Gastrocnemius medialis (tissue), 4 donors: ENCODE measurements at regions not wholly inside any gene's neighbourhood (a gene's known extent, or its start where the extent isn't known, plus 50 kb on each side); places are given as distances from the start of the nearest gene placed in this dataset.

ENCODE experiments used
- ATAC-seq, 2 donors: fragments of 150-250 bp; one replicate each; pipeline ENCODE4 v1.9.1; 2016
- DNase-seq, 2 donors: peaks; one replicate each; pipeline ENCODE4 v3.0.0-alpha.2; 2019
- H3K27ac ChIP-seq, 4 donors: fragments of 200-600 bp; sonication (generic); 1 replicate in 1 of 4; 2 replicates in 3 of 4; pipeline ENCODE4 v1.5.1; 2016 to 2018; ENCODE audit warnings: mild to moderate bottlenecking in 2 of 4, moderate library complexity in 1 of 4
- H3K27me3 ChIP-seq, 3 donors: fragments of 200-600 bp; sonication (generic) in 2 of 3; 1 replicate in 1 of 3; 2 replicates in 2 of 3; pipeline versions ENCODE4 v1.5.1 to v1.6.0; 2016 to 2019; ENCODE audit warnings: mild to moderate bottlenecking in 1 of 3, moderate library complexity in 1 of 3
- H3K36me3 ChIP-seq, 2 donors: fragments of 200-600 bp; sonication (generic) in 1 of 2; one replicate each; pipeline ENCODE4 v1.5.1; 2017 to 2018
- H3K4me1 ChIP-seq, 2 donors: fragments of 200-600 bp; sonication (generic) in 1 of 2; one replicate each; pipeline ENCODE4 v1.5.1; 2016 to 2017; ENCODE audit warnings: mild to moderate bottlenecking in 2 of 2
- H3K4me3 ChIP-seq, 4 donors: fragments of 200-600 bp; sonication (generic) in 3 of 4; 1 replicate in 1 of 4; 2 replicates in 3 of 4; pipeline ENCODE4 v1.5.1; 2016 to 2019; ENCODE audit warnings: mild to moderate bottlenecking in 2 of 4
- H3K9me3 ChIP-seq, 3 donors: fragments of 200-600 bp; sonication (generic) in 2 of 3; 1 replicate in 1 of 3; 2 replicates in 2 of 3; pipeline ENCODE4 v1.5.1; 2016 to 2019
- POLR2A ChIP-seq, 2 donors: fragments of 450-650 bp; IDR thresholded peaks; one replicate each; pipeline ENCODE4 v1.6.1; 2017; ENCODE audit warnings: antibody characterized with exemption in 2 of 2, mild to moderate bottlenecking in 2 of 2, moderate library complexity in 2 of 2
- in situ Hi-C, 4 donors: fragments of 200-750 bp; cut with MboI; loops; one replicate each; pipeline versions ENCODE4 v1.15.0 to v1.8.0; 2017; ENCODE audit warnings: low sequenced_read_pairs in 4 of 4
- intact Hi-C: fragments of 100-400 bp; cut with DNase I; formaldehyde crosslinking; loops from one replicate; pipeline ENCODE4 v1.15.1; 2023; ENCODE audit warnings: low total_unique reads
- TF ChIP-seq, protein P1 (sequence below), 5 experiments: fragments of 450-650 bp in 3 of 5; fragments of 200-600 bp in 2 of 5; sonication (generic) in 2 of 5; IDR thresholded peaks in 4 of 5; conservative IDR thresholded peaks in 1 of 5; 1 replicate in 4 of 5; 2 replicates in 1 of 5; pipeline ENCODE4 v1.5.1; 2016 to 2019; ENCODE audit warnings: antibody characterized with exemption in 5 of 5, mild to moderate bottlenecking in 3 of 5, moderate library complexity in 3 of 5

DNA sequence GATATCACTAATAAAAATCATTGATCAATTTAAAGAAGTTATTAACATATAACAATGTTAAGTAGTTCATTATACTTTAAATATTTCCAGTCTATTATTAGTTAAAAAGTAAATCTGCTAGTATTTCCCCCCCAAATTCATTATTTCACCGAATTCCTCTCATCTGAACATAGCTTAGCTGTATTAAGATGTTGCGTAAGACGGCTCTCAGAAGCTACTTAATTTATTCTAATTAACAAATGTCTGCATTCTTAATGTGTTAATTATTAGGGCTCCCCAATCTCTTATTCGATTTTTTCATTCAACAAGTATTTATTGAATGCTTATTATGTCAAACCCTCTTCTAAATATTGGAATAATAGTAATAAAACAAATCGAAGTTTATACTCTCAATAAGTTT, 290.7 kb downstream of the TRIML1 start:
- no peak overlapping the region for H3K4me3 ChIP-seq
- ATAC-seq = no peak
- DNase-seq = no peak
- H3K36me3 ChIP-seq = no peaks in the 10 kb centered on the region
- H3K27ac ChIP-seq = no peak overlapping the region
- H3K4me1 ChIP-seq = no peaks in the 10 kb centered on the region
- H3K27me3 ChIP-seq = no peaks in the 10 kb centered on the region
- in situ Hi-C loops (no loop called here), intact Hi-C loops (no loop called here)
- TF ChIP-seq, protein P1, sequence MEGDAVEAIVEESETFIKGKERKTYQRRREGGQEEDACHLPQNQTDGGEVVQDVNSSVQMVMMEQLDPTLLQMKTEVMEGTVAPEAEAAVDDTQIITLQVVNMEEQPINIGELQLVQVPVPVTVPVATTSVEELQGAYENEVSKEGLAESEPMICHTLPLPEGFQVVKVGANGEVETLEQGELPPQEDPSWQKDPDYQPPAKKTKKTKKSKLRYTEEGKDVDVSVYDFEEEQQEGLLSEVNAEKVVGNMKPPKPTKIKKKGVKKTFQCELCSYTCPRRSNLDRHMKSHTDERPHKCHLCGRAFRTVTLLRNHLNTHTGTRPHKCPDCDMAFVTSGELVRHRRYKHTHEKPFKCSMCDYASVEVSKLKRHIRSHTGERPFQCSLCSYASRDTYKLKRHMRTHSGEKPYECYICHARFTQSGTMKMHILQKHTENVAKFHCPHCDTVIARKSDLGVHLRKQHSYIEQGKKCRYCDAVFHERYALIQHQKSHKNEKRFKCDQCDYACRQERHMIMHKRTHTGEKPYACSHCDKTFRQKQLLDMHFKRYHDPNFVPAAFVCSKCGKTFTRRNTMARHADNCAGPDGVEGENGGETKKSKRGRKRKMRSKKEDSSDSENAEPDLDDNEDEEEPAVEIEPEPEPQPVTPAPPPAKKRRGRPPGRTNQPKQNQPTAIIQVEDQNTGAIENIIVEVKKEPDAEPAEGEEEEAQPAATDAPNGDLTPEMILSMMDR (IDR thresholded peaks at IDR 0.05 in 4 of 5, conservative IDR thresholded peaks at IDR 0.05 in 1 of 5) = no peak
- no peak for TF ChIP-seq POLR2A (IDR thresholded peaks at IDR 0.05)
- no peaks in the 10 kb centered on the region for H3K9me3 ChIP-seq

DNA sequence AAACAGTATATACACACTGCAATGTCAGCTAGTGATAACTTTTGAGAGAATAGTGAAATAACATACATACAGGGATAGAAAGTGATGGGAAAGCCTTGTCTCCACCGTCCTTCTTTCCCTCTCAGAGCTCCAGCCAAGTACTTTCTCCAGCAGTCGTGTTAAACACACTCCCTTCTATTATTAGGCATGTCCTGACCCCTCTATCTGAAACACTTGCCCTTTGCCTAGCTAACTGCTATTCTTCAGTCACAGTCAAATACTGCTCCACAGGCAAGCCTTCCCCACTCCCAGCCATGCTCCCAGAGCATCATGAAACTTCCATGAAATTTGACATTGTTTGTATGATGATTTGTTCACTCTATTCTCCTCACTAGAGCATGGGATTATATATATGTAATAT, 291.1 kb downstream of the TRIML1 start:
- Histone ChIP-seq H3K4me3 (no peak overlapping the region), H3K27me3 (no peaks in the 10 kb centered on the region), H3K36me3 (no peaks in the 10 kb centered on the region), H3K4me1 (no peaks in the 10 kb centered on the region), H3K27ac (no peak overlapping the region), H3K9me3 (no peaks in the 10 kb centered on the region)
- no peak for DNase-seq
- intact Hi-C loops (no loop called here), in situ Hi-C loops (no loop called here)
- no peak for ATAC-seq
- TF ChIP-seq, protein P1 (IDR thresholded peaks at IDR 0.05 in 4 of 5, conservative IDR thresholded peaks at IDR 0.05 in 1 of 5) = no peak
- no peak for TF ChIP-seq POLR2A (IDR thresholded peaks at IDR 0.05)

DNA sequence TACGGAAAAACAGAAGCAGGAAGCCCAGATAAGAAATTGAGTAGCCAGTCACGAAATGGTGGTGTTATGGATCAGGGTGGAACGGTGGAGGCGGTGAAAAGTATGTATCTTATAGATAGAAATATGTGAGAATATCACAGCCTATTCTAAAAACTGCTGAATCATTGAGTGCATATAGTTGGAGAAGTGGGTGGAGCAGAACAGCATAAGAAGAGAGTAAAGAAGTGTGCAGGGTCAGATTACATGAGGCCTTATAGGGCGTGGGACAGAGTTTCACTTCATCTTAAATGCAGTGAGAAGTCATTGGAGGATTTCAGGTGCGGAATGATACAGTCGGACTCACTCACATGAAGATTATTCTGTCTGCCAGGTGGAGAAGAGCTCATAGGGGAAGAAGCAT, 293.1 kb downstream of the TRIML1 start:
- DNase-seq = no peak
- intact Hi-C loops (no loop called here), in situ Hi-C loops (no loop called here)
- ATAC-seq = no peak
- Histone ChIP-seq H3K4me3 (no peak overlapping the region), H3K27ac (no peak overlapping the region), H3K4me1 (no peaks in the 10 kb centered on the region), H3K27me3 (no peaks in the 10 kb centered on the region), H3K9me3 (no peaks in the 10 kb centered on the region), H3K36me3 (no peaks in the 10 kb centered on the region)
- TF ChIP-seq POLR2A (IDR thresholded peaks at IDR 0.05) = no peak
- TF ChIP-seq, protein P1 (IDR thresholded peaks at IDR 0.05 in 4 of 5, conservative IDR thresholded peaks at IDR 0.05 in 1 of 5) = no peak

DNA sequence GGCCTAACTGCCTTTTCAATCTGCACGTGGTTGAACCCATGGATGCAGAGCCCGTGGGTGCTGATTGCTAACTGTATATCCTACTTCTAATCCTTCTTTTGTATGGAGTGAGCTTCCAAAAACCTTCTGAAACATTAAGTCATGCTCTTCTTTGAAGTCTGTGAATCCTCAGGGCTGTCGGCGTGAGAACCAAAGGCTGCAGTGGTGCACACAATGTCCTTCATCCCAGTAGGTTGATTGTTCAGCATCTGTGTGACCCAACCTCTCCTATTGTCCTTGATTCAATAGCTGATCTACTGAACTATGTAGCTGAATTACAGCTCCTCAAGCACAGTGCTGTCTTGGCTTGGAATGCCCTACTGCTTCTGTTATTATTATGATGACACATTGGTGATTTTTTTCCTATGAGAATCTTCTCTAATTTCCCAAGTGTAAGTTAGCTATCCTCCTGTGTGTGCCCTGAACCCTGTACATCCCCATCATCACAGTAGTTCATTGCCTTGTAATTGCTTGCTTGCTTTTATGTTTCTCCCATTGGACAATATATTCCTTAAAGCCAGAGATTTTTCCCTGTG, 294.6 kb downstream of the TRIML1 start:
- Histone ChIP-seq H3K9me3 (no peaks in the 10 kb centered on the region), H3K27ac (no peak overlapping the region), H3K36me3 (no peaks in the 10 kb centered on the region), H3K27me3 (no peaks in the 10 kb centered on the region), H3K4me3 (no peak overlapping the region), H3K4me1 (no peaks in the 10 kb centered on the region)
- TF ChIP-seq, protein P1 (IDR thresholded peaks at IDR 0.05 in 4 of 5, conservative IDR thresholded peaks at IDR 0.05 in 1 of 5) = no peak
- no peak for TF ChIP-seq POLR2A (IDR thresholded peaks at IDR 0.05)
- DNase-seq (no peak), ATAC-seq (no peak)
- in situ Hi-C loops (no loop called here), intact Hi-C loops (no loop called here)

DNA sequence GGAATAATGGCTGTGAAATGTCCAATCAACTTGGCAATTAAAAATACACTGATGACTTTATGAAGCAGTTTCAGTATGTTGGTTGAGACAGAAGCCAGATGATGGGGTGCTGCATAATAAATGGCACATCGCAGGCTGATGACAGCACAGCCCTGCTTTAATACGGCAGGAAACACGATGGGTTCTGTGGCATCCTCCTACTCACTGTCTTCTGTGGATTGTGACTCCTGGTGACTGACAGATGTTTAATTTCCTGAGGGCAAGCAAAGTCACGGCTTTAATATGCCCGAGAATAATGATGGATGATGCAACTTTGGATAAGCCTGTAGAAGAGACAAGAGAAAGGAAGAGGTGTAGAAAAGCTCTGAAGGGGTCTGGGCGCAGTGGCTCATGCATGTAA, 295.4 kb downstream of the TRIML1 start:
- ATAC-seq = no peak
- DNase-seq = no peak
- intact Hi-C loops = no loop called here

More for the DNA sequence above, 295.4 kb downstream of the TRIML1 start:
- no peaks in the 10 kb centered on the region for H3K27me3 ChIP-seq
- no peak overlapping the region for H3K4me3 ChIP-seq
- in situ Hi-C loops = no loop called here
- H3K36me3 ChIP-seq = no peaks in the 10 kb centered on the region
- no peaks in the 10 kb centered on the region for H3K4me1 ChIP-seq
- H3K9me3 ChIP-seq = no peaks in the 10 kb centered on the region
- TF ChIP-seq, protein P1 (IDR thresholded peaks at IDR 0.05 in 4 of 5, conservative IDR thresholded peaks at IDR 0.05 in 1 of 5) = no peak
- TF ChIP-seq POLR2A (IDR thresholded peaks at IDR 0.05) = no peak
- H3K27ac ChIP-seq = no peak overlapping the region
